GM13977 (cell line): ENCODE measurements at regions not wholly inside any gene's neighbourhood (a gene's known extent, or its start where the extent isn't known, plus 50 kb on each side); places are given as distances from the start of the nearest gene placed in this dataset.

Source experiments
- DNase-seq: peaks from one replicate; pipeline ENCODE4 v3.0.0; 2012; ENCODE audit warnings: low spot score
- CTCF ChIP-seq: IDR thresholded peaks from 2 replicates; pipeline ENCODE4 v1.5.1; 2012; ENCODE audit warnings: mild to moderate bottlenecking, control low read depth; ENCODE audit not compliant: insufficient read depth; ENCODE audit errors: extremely low read depth, missing control alignments
- in situ Hi-C: fragments of 300-500 bp; cut with MboI; formaldehyde crosslinking; loops from one replicate; pipeline ENCODE4 v1.12.0; 2022; ENCODE audit warnings: low sequenced_read_pairs, low pct_unique_long_range_greater_than_20kb, mixed read lengths, inconsistent platforms; ENCODE audit not compliant: unreplicated experiment

- no peak for DNase-seq
- TF ChIP-seq CTCF, result no peak
- in situ Hi-C loops, result no loop called here
Measured at GRCh38 chr11:97751405-97751804, 1269.3 kb upstream of the CNTN5 start.

- no peak for DNase-seq
- in situ Hi-C loops, result no loop called here
- TF ChIP-seq CTCF, result no peak
Measured at GRCh38 chr11:97751952-97752351, 1268.8 kb upstream of the CNTN5 start.

- DNase-seq, result no peak
- in situ Hi-C loops, result no loop called here
- no peak for TF ChIP-seq CTCF
Measured at GRCh38 chr11:97754976-97755375, 1265.8 kb upstream of the CNTN5 start.

- in situ Hi-C loops, result no loop called here
- TF ChIP-seq CTCF, result no peak
- DNase-seq, result no peak
Measured at GRCh38 chr11:97756571-97757335, 1264.0 kb upstream of the CNTN5 start.

- TF ChIP-seq CTCF, result no peak
- no peak for DNase-seq
- in situ Hi-C loops, result no loop called here
Measured at GRCh38 chr11:97761175-97761574, 1259.6 kb upstream of the CNTN5 start.

- in situ Hi-C loops, result no loop called here
- no peak for DNase-seq
- TF ChIP-seq CTCF, result no peak
Measured at GRCh38 chr11:97764193-97764592, 1256.6 kb upstream of the CNTN5 start.
